ENCODE measurements at regions not wholly inside any gene's neighbourhood (a gene's known extent, or its start where the extent isn't known, plus 50 kb on each side); places are given as distances from the start of the nearest gene placed in this dataset.
"Not testable (repeated sequence)": the region's sequence is repeated elsewhere in the genome, so short reads cannot be mapped to it uniquely, and the experiment has no call there.

- no peak for TF ChIP-seq CTCF (IDR thresholded peaks at IDR 0.05)
- no peak for DNase-seq (ENCODE audit: low spot score)
- no peak for ATAC-seq (ENCODE audit: low FRiP score)
These were observed 169.0 kb downstream of the AKR1D1 start for GRCh38 chr7:138245216-138245615.

- ATAC-seq (ENCODE audit: low FRiP score) (no peak), DNase-seq (ENCODE audit: low spot score) (no peak)
- TF ChIP-seq CTCF (IDR thresholded peaks at IDR 0.05), result no peak
These were observed 169.4 kb downstream of the AKR1D1 start for GRCh38 chr7:138245682-138246081.

- DNase-seq (ENCODE audit: low spot score), result no peak
- ATAC-seq (ENCODE audit: low FRiP score), result no peak
- no peak for TF ChIP-seq CTCF (IDR thresholded peaks at IDR 0.05)
These were observed 170.2 kb downstream of the AKR1D1 start for GRCh38 chr7:138246428-138246827.

GRCh38 chr7:138247081-138247480 is 170.8 kb downstream of the AKR1D1 start:
- DNase-seq (ENCODE audit: low spot score), result no peak
- no peak for TF ChIP-seq CTCF (IDR thresholded peaks at IDR 0.05)
- ATAC-seq (ENCODE audit: low FRiP score), result no peak

- DNase-seq (ENCODE audit: low spot score) (no peak), ATAC-seq (ENCODE audit: low FRiP score) (no peak)
- no peak for TF ChIP-seq CTCF (IDR thresholded peaks at IDR 0.05)
These were observed 171.5 kb downstream of the AKR1D1 start for GRCh38 chr7:138247568-138248333.

GRCh38 chr7:138248609-138249008 is 172.3 kb downstream of the AKR1D1 start:
- TF ChIP-seq CTCF (IDR thresholded peaks at IDR 0.05), result no peak
- DNase-seq (ENCODE audit: low spot score), result no peak
- ATAC-seq (ENCODE audit: low FRiP score), result no peak

GRCh38 chr7:138249975-138250374 is 173.7 kb downstream of the AKR1D1 start:
- DNase-seq (ENCODE audit: low spot score) (no peak), ATAC-seq (ENCODE audit: low FRiP score) (no peak)
- no peak for TF ChIP-seq CTCF (IDR thresholded peaks at IDR 0.05)

GRCh38 chr7:138252666-138253065 is 176.4 kb downstream of the AKR1D1 start:
- not testable (repeated sequence) for DNase-seq (ENCODE audit: low spot score); ATAC-seq (ENCODE audit: low FRiP score)

Data from omental fat pad (tissue), 3 donors.